ENCODE measurements at regions not wholly inside any gene's neighbourhood (a gene's known extent, or its start where the extent isn't known, plus 50 kb on each side); places are given as distances from the start of the nearest gene placed in this dataset.

DNA sequence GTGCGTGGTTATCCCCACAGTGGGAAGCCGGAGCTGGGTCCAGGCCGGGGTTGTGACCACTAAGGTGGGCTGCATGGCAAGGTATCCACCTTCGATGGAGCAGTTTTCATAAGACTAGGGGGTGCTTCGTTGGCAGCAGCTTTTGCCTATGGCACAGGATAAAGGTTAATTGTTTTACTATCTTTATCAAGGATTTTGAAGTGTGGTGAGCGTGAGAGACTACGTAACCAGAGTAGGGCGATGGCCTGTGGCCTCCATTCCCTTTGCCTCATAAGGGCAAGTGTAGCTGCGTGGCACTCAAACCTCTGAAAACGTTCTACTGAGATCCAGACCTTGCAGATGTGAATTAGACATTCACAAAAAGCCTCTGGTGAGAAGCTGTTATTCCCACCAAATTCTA, 206.6 kb downstream of the ACKR3 start:
- intact Hi-C loops (cut with DNase I; ENCODE audit: low total_unique reads), result no loop called here
- 92 to 94% methylated on average over 10 of the region's 10 CpGs for WGBS, 2 donors
- no peak overlapping the region for H3K4me3 ChIP-seq (ENCODE audit: low read depth, poor library complexity, severe bottlenecking)
- peak in 1 of 2 donors; percentile 46 for DNase-seq (ENCODE audit: low spot score in 2 of 2)
- TF ChIP-seq CTCF (IDR thresholded peaks at IDR 0.05), result no peak
- TF ChIP-seq POLR2A (IDR thresholded peaks at IDR 0.05), result no peak

DNA sequence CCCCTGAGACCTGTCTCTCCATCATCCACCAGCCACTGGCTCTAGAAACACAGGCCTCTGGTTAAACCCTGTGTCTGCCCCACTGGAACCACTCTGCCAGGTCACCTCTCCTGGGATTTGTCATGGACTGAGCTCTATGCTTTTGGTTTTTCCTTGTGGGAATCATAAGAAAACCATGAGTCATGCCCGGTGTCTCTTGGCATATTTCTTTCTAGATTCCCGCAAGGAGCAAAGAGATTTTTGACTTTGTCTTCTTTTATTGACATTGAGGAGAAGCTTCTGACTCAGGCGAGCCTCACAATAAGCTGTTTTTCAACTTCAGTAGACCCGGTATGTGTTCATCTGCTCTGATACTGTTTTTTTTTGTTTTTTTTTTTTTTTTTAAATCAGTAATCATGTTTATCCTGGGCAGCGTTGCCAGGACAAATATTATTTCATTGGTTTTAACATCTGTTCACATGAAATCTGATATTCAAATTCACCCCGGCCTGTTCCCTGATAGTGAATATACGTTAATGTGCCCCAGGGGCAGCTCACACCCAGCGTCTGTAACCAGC, 207.1 kb downstream of the ACKR3 start:
- TF ChIP-seq POLR2A (IDR thresholded peaks at IDR 0.05) (no peak), CTCF (IDR thresholded peaks at IDR 0.05) (no peak)
- peak in 1 of 2 donors; percentile 76 for DNase-seq (ENCODE audit: low spot score in 2 of 2)
- intact Hi-C loops (cut with DNase I; ENCODE audit: low total_unique reads), result no loop called here
- no peak overlapping the region for H3K4me3 ChIP-seq (ENCODE audit: low read depth, poor library complexity, severe bottlenecking)
- 32% methylated on average over 8 of the region's 8 CpGs for WGBS, 2 donors

- intact Hi-C loops (cut with DNase I; ENCODE audit: low total_unique reads), result no loop called here
- H3K4me3 ChIP-seq (ENCODE audit: low read depth, poor library complexity, severe bottlenecking), result no peak overlapping the region
- WGBS, 2 donors, result 83% methylated on average over 8 of the region's 8 CpGs
- no peak for TF ChIP-seq POLR2A (IDR thresholded peaks at IDR 0.05)
- TF ChIP-seq CTCF (IDR thresholded peaks at IDR 0.05), result no peak
- DNase-seq (ENCODE audit: low spot score in 2 of 2), result peak in 1 of 2 donors; percentile 72
Measured at GRCh38 chr2:236777408-236777807, 207.8 kb downstream of the ACKR3 start.

GRCh38 chr2:236781933-236782816, 212.6 kb downstream of the ACKR3 start:
- peak in 1 of 2 donors; percentile 42 for DNase-seq (ENCODE audit: low spot score in 2 of 2)
- intact Hi-C loops (cut with DNase I; ENCODE audit: low total_unique reads), result no loop called here
- H3K4me3 ChIP-seq (ENCODE audit: low read depth, poor library complexity, severe bottlenecking), result no peak overlapping the region
- TF ChIP-seq POLR2A (IDR thresholded peaks at IDR 0.05) (no peak), CTCF (IDR thresholded peaks at IDR 0.05) (no peak)
- WGBS, 2 donors, result 86 to 91% methylated on average over 17 of the region's 17 CpGs

GRCh38 chr2:236782938-236783337, 213.3 kb downstream of the ACKR3 start:
- TF ChIP-seq CTCF (IDR thresholded peaks at IDR 0.05) (no peak), POLR2A (IDR thresholded peaks at IDR 0.05) (no peak)
- WGBS, 2 donors, result 76 to 87% methylated on average over 5 of the region's 5 CpGs
- peak in 1 of 2 donors; percentile 36 for DNase-seq (ENCODE audit: low spot score in 2 of 2)
- no peak overlapping the region for H3K4me3 ChIP-seq (ENCODE audit: low read depth, poor library complexity, severe bottlenecking)
- intact Hi-C loops (cut with DNase I; ENCODE audit: low total_unique reads), result no loop called here
